A673 (cell line): ENCODE measurements at regions not wholly inside any gene's neighbourhood (a gene's known extent, or its start where the extent isn't known, plus 50 kb on each side); places are given as distances from the start of the nearest gene placed in this dataset.

Experiments
- BruUV-seq: library from RNA; stranded (reverse); fragments of 400-500 nt; replicated peaks from 2 replicates; lab custom pipeline; 2021; lab: Mats Ljungman, UMichigan
- CTCF ChIA-PET: fragments of 300-600 bp; sonication (Branson Sonifier 250); formaldehyde crosslinking; loops from one replicate; lab custom pipeline; 2022; ENCODE audit warnings: antibody characterized with exemption; lab: Charles Lee
- POLR2A ChIA-PET: fragments of 300-600 bp; sonication (Branson Sonifier 250); formaldehyde crosslinking; loops from one replicate; lab custom pipeline; 2022; ENCODE audit warnings: antibody characterized with exemption; ENCODE audit not compliant: low non-redundant PET; lab: Charles Lee
- DNase-seq: peaks from one replicate; pipeline ENCODE4 v3.0.0-alpha.2; 2015; ENCODE audit warnings: low spot score
- H3K27ac ChIP-seq: fragments of 200-600 bp; sonication (generic); 2 replicates; pipeline ENCODE4 v1.5.1; 2016; ENCODE audit warnings: mixed run types, low read depth, mild to moderate bottlenecking, mixed read lengths, antibody characterized with exemption, low read length; ENCODE audit not compliant: poor library complexity, severe bottlenecking
- H3K27me3 ChIP-seq: fragments of 200-600 bp; sonication (generic); replicated peaks from 2 replicates; pipeline ENCODE4 v1.6.1; 2017; ENCODE audit warnings: mixed run types, low read depth, mild to moderate bottlenecking, mixed read lengths, antibody characterized with exemption, low read length; ENCODE audit not compliant: insufficient read depth, poor library complexity
- H3K36me3 ChIP-seq: fragments of 200-600 bp; sonication (generic); 2 replicates; pipeline ENCODE4 v1.6.1; 2016; ENCODE audit warnings: mixed run types, mild to moderate bottlenecking, mixed read lengths, antibody characterized with exemption, low read length; ENCODE audit not compliant: insufficient read depth, poor library complexity, severe bottlenecking
- H3K4me1 ChIP-seq: fragments of 200-600 bp; sonication (generic); 2 replicates; pipeline ENCODE4 v1.6.1; 2017; ENCODE audit warnings: mixed run types, mild to moderate bottlenecking, mixed read lengths, antibody characterized with exemption, low read length; ENCODE audit not compliant: insufficient read depth, poor library complexity, severe bottlenecking
- H3K4me3 ChIP-seq: fragments of 200-600 bp; sonication (generic); 2 replicates; pipeline ENCODE4 v1.5.1; 2016; ENCODE audit warnings: low read depth, mixed run types, mild to moderate bottlenecking, mixed read lengths, low read length; ENCODE audit not compliant: poor library complexity, severe bottlenecking
- H3K9me3 ChIP-seq: fragments of 200-600 bp; sonication (generic); 2 replicates; pipeline ENCODE4 v1.6.1; 2016; ENCODE audit warnings: mixed run types, low read depth, mild to moderate bottlenecking, mixed read lengths, antibody characterized with exemption, low read length; ENCODE audit not compliant: poor library complexity, severe bottlenecking
- EZH2 ChIP-seq: fragments of 200-600 bp; sonication (generic); IDR thresholded peaks from 2 replicates; pipeline ENCODE4 v1.6.1; 2017; ENCODE audit warnings: borderline replicate concordance, low read depth, mild to moderate bottlenecking, mixed read lengths, antibody characterized with exemption, low read length; ENCODE audit not compliant: poor library complexity, severe bottlenecking
- intact Hi-C: fragments of 100-400 bp; cut with micrococcal nuclease; formaldehyde crosslinking; loops from one replicate; pipeline ENCODE4 v1.10.0; 2022; ENCODE audit not compliant: unreplicated experiment
- TF ChIP-seq, protein P1 (sequence below): fragments of 300-800, 200-600 bp; sonication (generic); conservative IDR thresholded peaks from 2 replicates; pipeline ENCODE4 v1.5.1; 2017; ENCODE audit warnings: low read depth, mild to moderate bottlenecking, antibody characterized with exemption, low read length, moderate library complexity, mixed read lengths

DNA sequence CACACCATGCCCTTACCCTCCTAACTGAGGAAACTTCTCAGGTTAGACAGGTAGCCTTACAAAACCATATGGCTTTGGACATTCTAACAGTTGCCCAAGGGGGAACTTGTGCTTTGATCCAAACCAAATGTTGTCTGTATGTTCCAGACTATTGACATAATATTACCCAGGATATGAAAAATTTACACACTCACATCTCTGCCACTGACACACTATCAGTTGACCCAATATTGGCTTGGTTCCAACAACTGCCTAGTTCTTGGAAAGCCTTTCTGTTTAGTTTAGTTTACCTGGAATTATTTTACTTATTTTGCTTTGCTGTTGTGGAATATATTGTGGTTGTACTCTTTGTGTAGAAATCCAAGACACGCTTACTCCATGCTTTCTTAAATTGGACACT lies 178.4 kb downstream of the RNF152 start:
- ChIA-PET POLR2A (no interaction called here), CTCF (no interaction called here)
- peaks cover 8% of the 10 kb centered on the region for H3K27me3 ChIP-seq
- no peak for DNase-seq
- H3K9me3 ChIP-seq = no peaks in the 10 kb centered on the region
- no peaks in the 10 kb centered on the region for H3K36me3 ChIP-seq
- TF ChIP-seq, protein P1, sequence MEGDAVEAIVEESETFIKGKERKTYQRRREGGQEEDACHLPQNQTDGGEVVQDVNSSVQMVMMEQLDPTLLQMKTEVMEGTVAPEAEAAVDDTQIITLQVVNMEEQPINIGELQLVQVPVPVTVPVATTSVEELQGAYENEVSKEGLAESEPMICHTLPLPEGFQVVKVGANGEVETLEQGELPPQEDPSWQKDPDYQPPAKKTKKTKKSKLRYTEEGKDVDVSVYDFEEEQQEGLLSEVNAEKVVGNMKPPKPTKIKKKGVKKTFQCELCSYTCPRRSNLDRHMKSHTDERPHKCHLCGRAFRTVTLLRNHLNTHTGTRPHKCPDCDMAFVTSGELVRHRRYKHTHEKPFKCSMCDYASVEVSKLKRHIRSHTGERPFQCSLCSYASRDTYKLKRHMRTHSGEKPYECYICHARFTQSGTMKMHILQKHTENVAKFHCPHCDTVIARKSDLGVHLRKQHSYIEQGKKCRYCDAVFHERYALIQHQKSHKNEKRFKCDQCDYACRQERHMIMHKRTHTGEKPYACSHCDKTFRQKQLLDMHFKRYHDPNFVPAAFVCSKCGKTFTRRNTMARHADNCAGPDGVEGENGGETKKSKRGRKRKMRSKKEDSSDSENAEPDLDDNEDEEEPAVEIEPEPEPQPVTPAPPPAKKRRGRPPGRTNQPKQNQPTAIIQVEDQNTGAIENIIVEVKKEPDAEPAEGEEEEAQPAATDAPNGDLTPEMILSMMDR = no peak
- no peak for TF ChIP-seq EZH2
- no TSS peak for BruUV-seq
- H3K4me1 ChIP-seq = no peaks in the 10 kb centered on the region
- H3K4me3 ChIP-seq = no peak overlapping the region
- intact Hi-C loops = no loop called here
- no peak overlapping the region for H3K27ac ChIP-seq

DNA sequence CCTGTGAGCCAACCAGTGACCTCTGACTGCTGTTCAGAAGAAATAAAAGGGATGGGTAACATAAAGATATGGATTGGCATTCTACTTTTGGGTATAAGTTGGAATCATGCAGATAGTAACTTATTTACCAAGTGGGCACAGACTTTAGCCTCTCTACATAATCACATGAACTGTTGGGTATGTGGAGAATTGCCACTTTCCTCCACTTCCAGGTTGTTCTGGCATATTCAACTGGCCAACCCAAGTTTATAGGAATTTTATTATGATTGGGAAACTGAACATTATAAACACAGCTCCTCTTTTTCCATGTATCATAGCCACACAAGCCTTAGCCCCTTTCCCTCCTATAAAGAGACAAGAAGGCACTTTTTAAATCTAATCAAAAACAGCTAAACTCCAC lies 179.3 kb downstream of the RNF152 start:
- H3K27ac ChIP-seq = no peak overlapping the region
- no peaks in the 10 kb centered on the region for H3K4me1 ChIP-seq
- ChIA-PET POLR2A (no interaction called here), CTCF (no interaction called here)
- TF ChIP-seq EZH2 = no peak
- TF ChIP-seq, protein P1 = no peak
- intact Hi-C loops = no loop called here
- no TSS peak for BruUV-seq
- no peak overlapping the region for H3K4me3 ChIP-seq
- no peaks in the 10 kb centered on the region for H3K27me3 ChIP-seq
- no peak for DNase-seq
- no peaks in the 10 kb centered on the region for H3K36me3 ChIP-seq
- H3K9me3 ChIP-seq = no peaks in the 10 kb centered on the region

DNA sequence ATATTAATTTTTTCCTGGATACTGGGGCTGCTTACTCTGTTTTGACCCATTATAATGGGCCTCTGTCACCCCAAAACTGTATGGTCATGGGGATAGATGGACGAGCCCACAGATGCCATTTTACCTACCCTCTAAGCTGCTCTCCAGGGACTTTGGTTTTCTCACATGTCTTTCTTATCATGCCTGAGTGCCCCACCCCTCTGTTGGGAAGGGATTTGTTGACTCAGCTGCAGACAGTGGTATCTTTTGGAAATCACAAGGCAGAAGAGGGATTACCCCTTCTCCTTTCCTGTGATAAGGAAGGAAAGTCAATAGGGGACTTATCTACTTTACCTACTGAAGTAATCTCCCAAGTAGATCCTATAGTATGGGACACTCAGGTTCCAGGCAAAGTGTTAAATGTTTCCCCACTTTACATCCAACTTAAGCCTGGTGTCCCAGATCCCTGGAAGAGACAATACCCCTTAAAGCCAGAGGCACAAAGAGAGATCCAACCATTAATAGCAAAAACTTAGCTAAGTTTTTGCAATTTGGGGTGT lies 182.7 kb downstream of the RNF152 start:
- ChIA-PET POLR2A (no interaction called here), CTCF (no interaction called here)

More for the DNA sequence above, 182.7 kb downstream of the RNF152 start:
- no peaks in the 10 kb centered on the region for H3K4me1 ChIP-seq
- no peak overlapping the region for H3K27ac ChIP-seq
- H3K36me3 ChIP-seq = no peaks in the 10 kb centered on the region
- no peak for DNase-seq
- H3K9me3 ChIP-seq = no peaks in the 10 kb centered on the region
- TF ChIP-seq, protein P1 = no peak
- TF ChIP-seq EZH2 = no peak
- no peaks in the 10 kb centered on the region for H3K27me3 ChIP-seq
- BruUV-seq = no TSS peak
- no peak overlapping the region for H3K4me3 ChIP-seq
- intact Hi-C loops = no loop called here
